NCI-H187 (cell line): ENCODE measurements at regions not wholly inside any gene's neighbourhood (a gene's known extent, or its start where the extent isn't known, plus 50 kb on each side); places are given as distances from the start of the nearest gene placed in this dataset.
A peak's percentile ranks its signal among the peaks of the same experiment; 100 is the strongest.
"Not testable (repeated sequence)": the region's sequence is repeated elsewhere in the genome, so short reads cannot be mapped to it uniquely, and the experiment has no call there.

Experiments
- DNase-seq, 2 experiments: peaks; one replicate each; lab custom pipeline; 2025; lab: John Stamatoyannopoulos, UW

GRCh38 chr19:34033880-34034279 is 138.4 kb upstream of the LSM14A start:
- DNase-seq, result no peak

GRCh38 chr19:34034318-34034846 is 137.9 kb upstream of the LSM14A start:
- DNase-seq, result no peak

- DNase-seq, result peak in 1 of 2 experiments; percentile 6
Observed at GRCh38 chr19:34041925-34042521, 130.3 kb upstream of the LSM14A start.

- no peak for DNase-seq
Observed at GRCh38 chr19:34044021-34044420, 128.3 kb upstream of the LSM14A start.

GRCh38 chr19:34049944-34050343 is 122.4 kb upstream of the LSM14A start:
- DNase-seq, result no peak

GRCh38 chr19:34050430-34050829 is 121.9 kb upstream of the LSM14A start:
- DNase-seq, result not testable (repeated sequence)

- no peak for DNase-seq
Observed at GRCh38 chr19:34051255-34051654, 121.0 kb upstream of the LSM14A start.

- DNase-seq, result no peak
Observed at GRCh38 chr19:34057155-34057554, 115.1 kb upstream of the LSM14A start.

- DNase-seq, result no peak
Observed at GRCh38 chr19:34066007-34066643, 106.2 kb upstream of the LSM14A start.

- no peak for DNase-seq
Observed at GRCh38 chr19:34067861-34068271, 104.4 kb upstream of the LSM14A start.

- DNase-seq, result no peak
Observed at GRCh38 chr19:34075661-34076091, 96.6 kb upstream of the LSM14A start.

GRCh38 chr19:34082289-34083077 is 89.8 kb upstream of the LSM14A start:
- no peak for DNase-seq

- no peak for DNase-seq
Observed at GRCh38 chr19:34084396-34085145, 87.7 kb upstream of the LSM14A start.

- no peak for DNase-seq
Observed at GRCh38 chr19:34085336-34085735, 87.0 kb upstream of the LSM14A start.

GRCh38 chr19:34088292-34088691 is 84.0 kb upstream of the LSM14A start:
- DNase-seq, result no peak

GRCh38 chr19:34089566-34089965 is 82.7 kb upstream of the LSM14A start:
- DNase-seq, result no peak

- no peak for DNase-seq
Observed at GRCh38 chr19:34094960-34095359, 77.3 kb upstream of the LSM14A start.

- DNase-seq, result not testable (repeated sequence)
Observed at GRCh38 chr19:34095411-34095810, 76.9 kb upstream of the LSM14A start.

- no peak for DNase-seq
Observed at GRCh38 chr19:34096020-34096915, 76.0 kb upstream of the LSM14A start.

- no peak for DNase-seq
Observed at GRCh38 chr19:34104096-34104495, 68.2 kb upstream of the LSM14A start.

GRCh38 chr19:34104557-34104956 is 67.7 kb upstream of the LSM14A start:
- no peak for DNase-seq
